Germinal center (tissue), 1 donor: ENCODE measurements at regions not wholly inside any gene's neighbourhood (a gene's known extent, or its start where the extent isn't known, plus 50 kb on each side); places are given as distances from the start of the nearest gene placed in this dataset.
"Not testable (repeated sequence)": the region's sequence is repeated elsewhere in the genome, so short reads cannot be mapped to it uniquely, and the experiment has no call there.

Experiments
- DNase-seq: peaks from one replicate; pipeline ENCODE4 v3.0.0; 2012; ENCODE audit warnings: mixed read lengths, low spot score

DNA sequence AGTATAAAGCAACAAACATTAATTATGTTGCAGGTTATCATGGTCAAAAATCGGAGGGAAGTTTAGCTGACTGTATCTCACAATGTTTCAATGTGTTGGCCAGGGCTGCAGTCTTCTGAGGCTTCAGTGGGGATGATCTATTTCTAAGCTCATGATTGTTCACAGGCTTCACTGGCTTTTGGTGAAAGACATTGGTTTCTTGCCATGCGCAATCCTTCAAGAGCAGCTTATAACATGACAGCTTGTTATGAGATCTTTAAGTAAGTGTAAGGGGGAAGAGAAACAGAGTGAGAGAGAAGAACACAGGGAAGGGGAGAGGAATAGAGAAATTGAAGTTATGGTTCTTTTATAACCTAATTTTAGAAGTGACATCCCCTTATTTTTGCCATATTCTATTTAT is 385.9 kb upstream of the CHD1 start:
- DNase-seq: no peak

DNA sequence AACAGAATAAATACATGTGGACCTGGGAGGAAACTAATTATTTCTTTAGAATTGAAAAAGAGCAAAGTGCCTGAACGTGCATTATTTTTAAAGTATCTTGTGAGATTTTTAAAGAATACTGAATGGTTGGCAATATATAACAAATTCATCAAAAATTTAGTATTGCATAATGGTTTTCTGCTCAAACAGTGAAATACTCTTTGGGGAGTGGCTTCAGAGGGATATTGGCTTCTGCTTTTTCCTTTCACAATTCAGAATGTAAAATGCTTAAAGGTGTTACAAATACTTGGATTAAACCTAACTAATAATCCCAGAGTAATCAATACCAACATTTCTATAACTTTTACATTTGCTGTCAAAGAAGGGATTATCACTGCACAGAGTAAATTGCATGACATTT is 379.3 kb upstream of the CHD1 start:
- DNase-seq: no peak

DNA sequence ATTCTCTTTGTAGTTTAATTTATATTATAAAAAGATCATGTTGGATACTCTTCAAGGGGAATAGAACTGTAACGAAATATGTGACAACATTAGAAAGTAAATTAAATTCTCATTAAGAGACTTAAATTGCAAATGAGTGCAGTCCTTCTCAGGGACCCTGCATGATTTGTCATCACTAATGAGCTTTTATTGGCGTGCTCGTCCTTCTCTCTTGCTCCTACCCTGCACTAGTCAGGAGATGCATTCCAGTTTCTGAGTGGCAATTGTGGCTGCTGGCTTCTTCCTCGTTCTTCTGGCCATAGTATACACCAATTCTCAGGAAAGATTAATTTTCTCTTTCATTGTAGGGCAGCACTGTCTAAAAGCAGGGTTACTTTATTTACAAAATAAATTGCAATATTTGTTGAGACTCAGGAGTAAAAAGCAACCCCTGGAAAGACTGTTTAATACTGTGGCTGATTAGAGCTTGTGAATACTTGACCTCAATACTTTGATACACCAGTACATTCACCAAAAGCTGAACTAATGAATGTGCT is 376.3 kb upstream of the CHD1 start:
- no peak for DNase-seq

DNA sequence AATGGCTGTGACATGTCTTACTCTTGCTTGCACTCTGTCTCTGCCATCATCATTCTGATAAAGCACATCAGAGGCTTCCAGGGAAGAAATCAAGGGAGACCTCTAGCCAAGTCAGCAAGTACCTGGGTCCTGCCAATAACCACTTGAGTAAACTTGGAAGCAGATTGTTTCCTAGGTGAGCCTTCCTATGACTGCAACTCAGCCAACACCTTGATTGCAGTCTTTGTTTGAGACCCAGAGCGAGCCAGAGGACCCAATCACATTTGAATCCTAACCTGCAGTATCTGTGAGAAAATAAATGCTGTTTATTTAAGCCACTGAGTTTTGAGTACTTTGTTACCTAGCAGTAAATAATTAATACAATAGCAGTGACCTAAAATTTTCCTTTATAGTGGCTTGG is 356.8 kb upstream of the CHD1 start:
- no peak for DNase-seq

DNA sequence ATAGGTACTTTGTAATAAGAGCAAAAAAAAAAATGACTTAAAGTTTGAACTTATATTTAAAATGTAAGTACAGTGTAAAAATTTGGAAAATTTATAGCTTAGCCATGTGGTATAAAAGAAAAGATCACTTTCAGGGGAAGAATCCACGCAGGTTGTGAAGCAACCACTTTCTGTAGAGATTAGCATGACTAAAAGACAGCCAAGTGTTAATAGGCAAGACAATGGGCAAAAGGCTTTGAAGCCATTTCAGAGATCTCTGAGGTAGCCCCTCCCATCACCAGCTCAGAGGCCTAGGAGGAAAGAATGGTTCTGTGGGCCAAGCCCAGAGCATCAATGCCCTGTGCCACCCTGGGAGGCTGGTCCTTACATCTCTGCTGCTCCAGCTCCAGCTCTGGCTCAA is 346.3 kb upstream of the CHD1 start:
- no peak for DNase-seq

DNA sequence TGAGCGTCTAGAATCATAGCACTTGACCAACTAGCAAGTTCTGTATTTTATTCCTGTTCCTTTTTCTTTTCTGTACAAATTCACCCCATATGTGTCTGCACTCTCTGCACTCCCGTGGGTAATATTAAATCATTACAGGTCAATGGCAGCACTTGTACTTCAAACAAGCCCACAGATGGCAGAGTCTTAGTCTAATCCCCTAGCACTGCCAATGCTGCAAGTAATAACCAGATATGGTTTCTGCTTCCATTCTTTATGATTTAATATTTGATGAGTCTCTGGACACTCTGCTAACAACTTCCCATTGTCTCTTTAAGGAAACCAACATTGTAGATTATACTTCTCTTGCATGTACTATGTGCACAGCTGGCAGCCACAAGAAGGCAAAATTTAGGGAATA is 343.8 kb upstream of the CHD1 start:
- DNase-seq: no peak

DNA sequence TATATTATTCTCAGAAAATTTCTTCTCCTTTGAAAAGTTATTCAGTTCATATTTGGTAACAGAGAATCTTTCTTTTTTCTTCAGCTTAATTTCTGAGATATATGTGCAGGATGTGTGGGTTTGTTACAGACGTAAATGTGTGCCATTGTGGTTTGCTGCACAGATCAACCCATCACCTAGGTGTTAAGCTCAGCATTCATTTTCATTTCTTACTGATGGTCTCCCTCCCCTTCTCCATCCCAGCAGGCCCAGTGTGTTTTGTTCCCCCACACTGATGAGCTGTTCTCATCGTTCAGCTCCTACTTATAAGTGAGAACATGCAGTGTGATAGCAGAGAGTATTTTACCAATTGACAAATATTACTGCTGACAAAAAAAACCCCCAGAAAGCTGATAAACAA is 330.0 kb upstream of the CHD1 start:
- no peak for DNase-seq

DNA sequence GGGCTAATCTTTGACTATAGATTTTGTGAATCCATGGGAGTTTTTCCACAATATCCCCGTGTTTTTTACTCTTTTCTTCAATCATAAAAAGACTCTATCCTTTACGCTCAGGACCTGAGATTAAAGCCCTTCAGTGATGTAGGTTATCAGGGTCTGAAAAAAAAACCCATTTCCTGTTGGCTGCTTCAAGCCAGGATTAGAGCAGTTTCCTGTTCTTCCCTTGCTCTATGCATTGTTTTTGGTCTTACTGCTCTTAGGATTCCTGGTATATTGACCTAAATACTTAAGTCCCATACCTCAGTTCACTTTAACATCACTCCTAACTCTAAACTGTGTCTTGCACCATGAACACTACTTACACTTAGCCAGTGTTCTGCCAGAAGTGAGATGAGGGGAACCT is 319.3 kb upstream of the CHD1 start:
- DNase-seq: no peak

DNA sequence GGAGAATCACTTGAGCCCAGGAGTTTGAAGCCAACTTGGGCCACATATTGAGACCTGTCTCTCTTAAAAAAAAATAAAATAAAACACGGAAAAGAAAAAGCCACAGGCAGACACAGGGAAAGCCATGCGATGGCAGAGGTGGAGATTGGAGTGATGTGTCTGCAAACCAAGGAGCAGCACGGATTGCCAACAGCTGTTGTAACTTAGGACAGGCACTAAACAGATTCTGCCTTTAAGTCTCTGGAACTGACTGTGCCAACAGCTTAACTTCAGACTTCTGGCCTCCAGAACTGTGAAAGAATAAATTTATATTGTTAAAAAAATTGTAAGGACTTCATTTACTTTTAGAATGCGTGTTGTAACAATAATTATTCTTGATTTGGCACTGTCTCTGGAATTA is 318.5 kb upstream of the CHD1 start:
- DNase-seq: no peak

DNA sequence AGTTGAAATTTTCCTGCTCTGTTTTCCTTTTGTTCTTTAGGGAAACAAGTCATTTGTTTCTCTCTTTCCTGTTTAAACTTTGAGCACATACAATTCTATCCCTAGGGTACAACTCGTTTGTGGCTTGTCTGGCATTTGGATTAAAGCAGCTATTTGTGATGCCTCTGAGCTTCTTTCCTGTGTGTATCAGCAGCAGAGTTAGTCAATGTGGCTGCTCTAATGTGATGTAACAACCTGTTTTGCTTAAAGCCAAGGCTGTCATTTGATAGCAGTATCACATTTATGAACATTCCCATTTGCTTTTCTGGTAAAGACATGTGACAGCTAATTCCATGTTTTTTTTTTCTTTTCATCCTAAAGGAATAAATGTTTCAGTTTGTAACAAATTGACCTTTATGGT is 314.3 kb upstream of the CHD1 start:
- DNase-seq: no peak

DNA sequence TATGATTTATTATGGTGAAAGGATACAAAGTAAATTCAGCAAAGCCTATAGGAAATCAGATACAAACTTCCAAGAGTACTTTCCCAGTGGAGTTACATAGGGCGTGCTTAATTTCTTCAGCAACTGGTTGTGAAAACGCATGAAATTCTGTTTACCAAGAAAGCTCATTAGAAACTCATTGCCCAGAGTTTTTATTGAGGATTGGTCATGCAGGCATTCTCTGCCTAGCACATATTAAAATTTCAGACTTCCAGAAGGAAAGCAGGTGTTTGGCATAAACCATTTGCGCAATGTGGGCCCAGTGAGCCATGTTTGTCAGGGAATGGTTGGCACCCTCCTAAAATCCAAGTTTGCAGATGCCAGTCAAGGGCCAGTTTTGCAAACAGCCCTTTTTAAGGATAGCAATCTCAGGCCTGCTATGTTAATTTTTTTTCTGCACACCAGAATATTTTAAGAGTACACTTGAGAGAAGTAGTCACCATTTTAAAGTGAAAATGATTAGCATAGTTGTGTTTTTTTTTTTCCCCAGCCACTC is 311.1 kb upstream of the CHD1 start:
- no peak for DNase-seq

DNA sequence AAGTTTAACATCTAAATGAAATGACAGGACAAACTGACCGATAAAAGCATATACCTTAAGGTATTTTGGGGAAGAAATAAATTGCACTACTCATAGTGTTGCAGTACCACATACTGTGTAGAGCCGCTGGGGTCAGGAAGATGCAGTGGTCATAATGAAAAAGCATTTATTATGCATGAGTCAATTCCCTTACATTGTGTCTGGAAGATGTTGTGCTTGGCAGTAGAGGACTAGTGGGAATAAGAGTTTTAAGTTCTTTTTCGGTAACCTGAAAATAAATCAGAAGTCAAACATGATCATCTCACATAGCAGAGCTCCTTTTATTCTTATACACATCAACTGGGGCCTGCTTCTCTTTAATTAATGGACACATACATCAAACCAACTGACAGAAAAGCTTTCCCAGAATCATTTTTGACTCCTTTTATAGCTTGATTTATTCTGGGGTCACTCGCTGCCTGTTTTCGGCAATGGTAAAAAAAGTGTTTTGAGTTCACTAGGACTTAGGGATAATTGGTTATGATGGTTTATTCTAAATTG is 262.5 kb upstream of the CHD1 start:
- no peak for DNase-seq

DNA sequence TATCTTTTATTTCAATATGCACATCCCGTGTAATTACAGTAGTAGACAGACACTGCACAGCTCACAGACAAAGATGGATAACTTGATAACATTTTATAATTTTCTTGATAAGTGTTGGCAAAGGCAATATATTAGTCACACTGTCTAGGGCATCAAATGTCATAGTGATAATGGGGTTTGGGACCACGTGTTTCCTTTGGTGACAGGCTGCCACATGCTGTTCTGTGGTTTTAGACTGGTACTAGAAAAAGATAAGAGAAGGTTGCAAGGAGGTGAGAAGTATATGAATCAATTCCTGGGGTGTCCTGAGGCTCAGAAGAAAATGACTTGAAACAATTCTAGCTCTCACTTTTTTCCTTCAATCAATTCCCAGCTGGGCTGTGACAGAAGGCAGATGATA is 258.8 kb upstream of the CHD1 start:
- DNase-seq: no peak

DNA sequence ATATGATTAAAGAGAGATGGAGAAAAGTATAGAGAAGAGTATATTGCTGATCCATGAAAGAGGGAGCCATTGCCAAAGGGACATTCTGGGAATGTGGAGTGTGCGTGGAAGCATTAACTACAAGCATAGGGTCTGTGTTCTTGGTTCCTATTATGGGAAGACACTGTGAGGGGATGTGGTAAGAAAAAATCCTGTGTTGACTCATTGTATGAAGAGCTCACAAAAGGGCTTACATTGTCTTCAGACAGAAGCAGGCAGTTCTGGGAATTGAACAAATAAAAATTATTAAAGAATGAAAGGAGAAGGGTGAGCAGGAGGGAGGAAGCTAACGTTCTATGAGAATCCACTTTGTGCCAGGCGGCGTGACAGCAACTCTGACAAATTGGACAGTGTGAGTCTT is 250.4 kb upstream of the CHD1 start:
- no peak for DNase-seq

DNA sequence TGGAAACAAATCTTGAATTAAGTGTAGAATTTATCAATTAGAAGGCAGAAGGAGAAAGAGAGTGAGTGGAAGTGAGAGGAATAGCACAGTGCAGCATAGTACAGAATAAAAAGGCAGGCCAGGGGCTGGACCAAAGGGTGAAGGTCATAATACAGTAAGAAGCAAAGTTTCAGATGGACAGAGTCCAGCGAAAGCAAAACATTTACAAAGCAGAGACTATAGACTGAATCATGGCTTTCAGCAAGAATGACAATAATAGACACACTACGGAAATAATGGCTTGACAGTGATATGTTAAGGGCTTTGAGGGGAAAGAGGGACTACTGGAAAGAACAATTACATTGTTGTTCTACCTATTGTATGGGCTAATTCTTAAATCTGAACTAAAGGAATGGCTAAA is 249.0 kb upstream of the CHD1 start:
- DNase-seq: no peak

DNA sequence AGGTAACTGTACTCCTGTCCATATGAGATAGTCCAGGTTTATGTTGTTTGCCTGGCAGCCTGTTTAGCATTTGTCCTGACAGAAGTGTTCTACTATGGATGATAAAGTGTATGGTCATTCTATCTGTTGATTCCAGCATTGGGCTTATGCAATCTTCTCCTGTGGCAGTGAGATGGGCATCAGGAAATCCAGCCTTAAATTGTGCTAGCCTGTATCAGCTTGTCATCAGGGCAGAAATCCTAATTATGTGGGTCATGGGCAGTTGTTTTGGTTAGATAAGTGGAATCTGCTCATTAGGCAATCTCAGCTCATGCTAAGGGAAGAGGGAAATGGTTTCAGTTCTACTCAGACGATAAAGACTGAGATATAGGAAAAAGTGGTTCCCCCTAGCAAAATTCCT is 247.4 kb upstream of the CHD1 start:
- DNase-seq: no peak

DNA sequence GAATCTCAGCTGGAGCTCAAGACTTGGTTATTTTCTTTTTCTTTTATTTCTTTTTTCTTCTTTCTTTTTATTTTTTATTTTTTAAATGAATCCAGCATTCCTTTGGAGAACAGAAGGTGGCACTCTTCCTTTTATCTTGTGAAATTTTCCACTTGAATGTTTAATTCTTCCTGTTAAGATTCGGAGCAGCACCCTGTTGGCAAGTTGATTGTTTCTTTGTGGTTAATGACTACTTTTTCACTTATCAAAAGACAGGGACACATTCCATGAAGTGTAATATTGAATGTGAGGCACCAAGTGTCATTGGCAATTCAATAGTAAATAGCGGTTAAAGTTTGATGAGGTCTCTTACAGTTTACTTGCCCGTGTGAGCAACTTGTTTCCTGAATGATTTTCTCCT is 240.5 kb upstream of the CHD1 start:
- no peak for DNase-seq

DNA sequence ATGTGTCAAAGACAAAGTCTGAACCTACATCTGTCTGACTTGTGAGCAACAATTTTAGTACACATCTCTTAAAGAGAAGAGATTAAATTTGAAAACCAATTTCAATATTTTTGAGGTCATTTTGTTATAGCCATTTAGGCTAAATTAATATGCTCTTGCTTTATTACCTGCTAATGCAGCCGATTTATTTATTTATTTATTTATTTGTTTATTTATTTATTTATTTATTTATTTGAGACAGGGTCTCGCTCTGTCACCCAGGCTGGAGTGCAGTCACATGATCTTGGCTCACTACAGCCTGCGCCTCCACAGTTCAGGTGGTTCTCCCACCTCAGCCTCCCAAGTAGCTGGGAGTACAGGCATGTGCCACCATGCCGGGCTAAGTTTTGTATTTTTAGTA is 232.7 kb upstream of the CHD1 start:
- not testable (repeated sequence) for DNase-seq

DNA sequence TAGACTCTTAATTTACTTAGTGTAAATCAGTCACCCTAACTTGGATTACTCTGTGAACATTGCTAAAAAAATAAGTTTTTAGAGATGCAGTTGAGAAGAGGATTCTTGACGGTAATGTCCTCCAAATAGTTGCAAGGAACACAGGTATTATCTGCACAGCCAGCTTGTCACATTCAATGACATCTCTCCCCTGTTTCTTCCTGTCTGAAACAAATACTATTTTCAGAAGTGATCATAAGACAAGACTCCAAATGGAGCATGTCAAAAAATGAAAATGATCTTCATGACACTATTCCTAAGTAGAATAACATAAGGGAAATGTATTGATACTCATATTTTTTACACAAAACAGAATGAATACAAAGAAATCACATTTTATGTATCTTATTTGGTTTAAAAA is 227.9 kb upstream of the CHD1 start:
- no peak for DNase-seq

DNA sequence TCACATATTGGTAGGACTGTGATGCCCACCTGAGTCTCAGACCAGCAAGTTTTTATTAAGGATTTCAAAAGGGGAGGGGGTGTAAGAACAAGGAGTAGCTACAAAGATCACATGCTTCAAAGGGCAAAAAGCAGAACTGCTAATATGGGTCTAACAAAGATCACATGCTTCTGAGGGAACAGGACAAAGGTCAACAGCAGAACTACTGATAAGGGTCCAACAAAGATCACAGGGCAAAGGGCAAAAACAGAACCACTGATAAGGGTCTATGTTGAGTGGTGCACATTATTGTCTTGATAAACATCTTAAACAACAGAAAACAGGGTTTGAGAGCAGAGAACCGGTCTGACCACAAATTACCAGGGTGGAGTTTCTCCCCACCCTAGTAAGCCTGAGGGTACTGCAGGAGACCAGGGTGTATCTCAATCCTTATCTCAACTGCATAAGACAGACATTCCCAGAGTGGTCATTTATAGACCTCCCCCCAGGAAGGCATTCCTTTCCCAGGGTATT is 214.5 kb upstream of the CHD1 start:
- not testable (repeated sequence) for DNase-seq

DNA sequence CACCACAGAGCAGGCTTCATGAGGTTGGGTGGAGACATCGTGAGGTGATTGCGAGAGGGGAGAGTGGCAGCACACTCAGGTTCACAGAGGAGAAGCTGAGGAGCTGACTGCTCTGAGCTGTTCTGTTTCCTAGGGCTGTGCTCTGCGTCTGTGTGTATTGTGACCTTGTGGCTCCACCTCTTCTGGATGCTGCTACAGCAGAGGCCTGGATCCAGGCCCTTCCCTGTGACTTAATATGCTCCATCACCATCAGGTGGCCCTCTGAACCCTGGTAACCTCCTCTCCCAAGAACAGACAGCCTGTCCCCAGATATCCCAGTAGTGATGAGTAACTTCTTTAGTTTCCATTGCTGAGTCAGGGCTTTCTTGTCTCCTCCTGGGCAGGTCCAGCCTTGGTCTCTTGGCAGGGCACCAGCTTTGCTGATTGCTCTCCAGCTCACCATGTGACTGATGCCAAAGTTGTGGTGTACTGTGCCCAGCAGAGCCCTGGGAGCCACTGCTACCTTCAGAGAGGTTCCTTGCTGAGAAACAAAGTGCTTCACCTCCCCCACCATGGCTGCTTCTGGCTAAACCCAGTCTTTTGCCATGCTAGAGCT is 212.8 kb upstream of the CHD1 start:
- DNase-seq: no peak

DNA sequence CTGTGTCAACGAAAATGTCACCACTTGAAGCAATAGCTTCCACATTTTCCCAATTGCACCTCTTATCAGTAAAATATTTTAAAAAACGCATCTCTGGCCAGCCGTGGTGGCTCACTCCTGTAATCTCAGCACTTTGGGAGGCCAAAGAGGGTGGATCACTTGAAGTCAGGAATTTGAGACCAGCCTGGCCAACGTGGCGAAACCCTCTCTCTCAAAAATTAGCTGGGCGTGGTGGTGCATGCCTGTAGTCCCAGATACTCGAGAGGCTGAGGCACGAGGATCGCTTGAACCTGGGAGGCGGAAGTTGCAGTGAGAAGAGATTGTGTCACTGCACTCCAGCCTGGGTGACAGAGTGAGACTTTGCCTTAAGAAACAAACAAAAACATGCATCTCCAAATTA is 210.1 kb upstream of the CHD1 start:
- no peak for DNase-seq

DNA sequence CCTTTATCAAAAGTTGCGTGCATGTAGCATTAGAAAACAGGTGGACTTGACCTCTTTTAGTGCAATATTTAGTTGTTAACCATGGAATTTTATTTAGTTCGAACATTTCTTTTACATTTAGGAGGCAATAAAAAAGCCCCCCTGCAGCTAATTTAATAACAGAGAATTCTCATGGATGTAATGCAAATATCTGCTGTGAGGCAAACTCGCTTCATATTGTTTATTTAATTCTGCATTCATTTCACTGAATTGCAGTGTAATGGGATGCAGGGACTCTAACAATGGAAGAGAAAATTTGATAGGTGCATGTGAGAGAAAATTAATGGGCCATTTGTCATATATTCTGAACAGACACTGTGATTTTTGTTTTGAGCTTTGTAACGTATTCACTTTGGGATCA is 205.1 kb upstream of the CHD1 start:
- DNase-seq: no peak
